Neural cell (in vitro differentiated cells): ENCODE measurements at regions not wholly inside any gene's neighbourhood (a gene's known extent, or its start where the extent isn't known, plus 50 kb on each side); places are given as distances from the start of the nearest gene placed in this dataset.

Experiments
- H2AFZ ChIP-seq: fragments of 200-600, 300-800 bp; sonication (generic), shearing (Covaris generic); 2 replicates; pipeline ENCODE4 v1.6.0; 2014; ENCODE audit warnings: low read depth, mild to moderate bottlenecking, antibody characterized with exemption, low read length, moderate library complexity
- H3F3A ChIP-seq: fragments of 200-600 bp; shearing (Covaris generic); 2 replicates; pipeline ENCODE4 v1.6.1; 2016; ENCODE audit warnings: mild to moderate bottlenecking, moderate library complexity, mixed read lengths, antibody characterized with exemption, low read length; ENCODE audit not compliant: insufficient read depth, poor library complexity, severe bottlenecking
- H3K27ac ChIP-seq: fragments of 200-600, 300-800 bp; sonication (generic), shearing (Covaris generic); 2 replicates; pipeline ENCODE4 v1.5.1; 2014; ENCODE audit warnings: mild to moderate bottlenecking, low read length, moderate library complexity
- H3K27me3 ChIP-seq: fragments of 300-800, 200-600 bp; sonication (generic), shearing (Covaris generic); 2 replicates; pipeline ENCODE4 v1.6.0; 2014; ENCODE audit warnings: mild to moderate bottlenecking, low read depth, low read length, moderate library complexity; ENCODE audit not compliant: insufficient read depth
- H3K36me3 ChIP-seq: fragments of 300-800, 200-600 bp; sonication (generic), shearing (Covaris generic); 2 replicates; pipeline ENCODE4 v1.5.1; 2014; ENCODE audit warnings: mild to moderate bottlenecking, antibody characterized with exemption, low read length, moderate library complexity; ENCODE audit not compliant: insufficient read depth
- H3K4me2 ChIP-seq: fragments of 300-800, 200-600 bp; sonication (generic), shearing (Covaris generic); 2 replicates; pipeline ENCODE4 v1.6.0; 2014; ENCODE audit warnings: mild to moderate bottlenecking, low read length
- H3K4me3 ChIP-seq: fragments of 300-800, 200-600 bp; sonication (generic), shearing (Covaris generic); 2 replicates; pipeline ENCODE4 v1.5.1; 2014; ENCODE audit warnings: mild to moderate bottlenecking, low read length, moderate library complexity
- H3K79me2 ChIP-seq: fragments of 200-600 bp; shearing (Covaris generic); replicated peaks from 2 replicates; pipeline ENCODE4 v1.6.0; 2014; ENCODE audit warnings: mild to moderate bottlenecking, low read length, moderate library complexity; ENCODE audit not compliant: insufficient read depth
- H3K9ac ChIP-seq: fragments of 300-800, 200-600 bp; sonication (generic), shearing (Covaris generic); 2 replicates; pipeline ENCODE4 v1.6.1; 2016; ENCODE audit warnings: mild to moderate bottlenecking, low read length, mixed read lengths
- H3K9me2 ChIP-seq: fragments of 200-600 bp; shearing (Covaris generic); 2 replicates; pipeline ENCODE4 v1.6.1; 2016; ENCODE audit warnings: mild to moderate bottlenecking, low read length, mixed read lengths; ENCODE audit not compliant: insufficient read depth
- H3K9me3 ChIP-seq: fragments of 200-600, 300-800 bp; sonication (generic), shearing (Covaris generic); 2 replicates; pipeline ENCODE4 v1.6.1; 2016; ENCODE audit warnings: mild to moderate bottlenecking, mixed run types, low read length, moderate library complexity, mixed read lengths
- H4K20me1 ChIP-seq: fragments of 200-600 bp; shearing (Covaris generic); 2 replicates; pipeline ENCODE4 v1.6.1; 2016; ENCODE audit warnings: mild to moderate bottlenecking, mixed run types; ENCODE audit not compliant: insufficient read depth
- EP300 ChIP-seq: fragments of 450-650 bp; conservative IDR thresholded peaks from 2 replicates; pipeline ENCODE4 v1.6.1; 2014; ENCODE audit warnings: antibody characterized with exemption, mild to moderate bottlenecking, moderate library complexity; ENCODE audit not compliant: poor library complexity, severe bottlenecking
- EZH2 ChIP-seq: fragments of 200-600, 300-800 bp; shearing (Covaris generic), sonication (generic); IDR thresholded peaks from 2 replicates; pipeline ENCODE4 v1.6.1; 2014; ENCODE audit warnings: antibody characterized with exemption, low read length, borderline replicate concordance, mild to moderate bottlenecking; ENCODE audit not compliant: insufficient read depth, poor library complexity, severe bottlenecking
- MXI1 ChIP-seq: fragments of 450-650 bp; conservative IDR thresholded peaks from 2 replicates; pipeline ENCODE4 v1.6.1; 2014; ENCODE audit warnings: antibody characterized with exemption, mild to moderate bottlenecking; ENCODE audit not compliant: poor library complexity, severe bottlenecking
- POLR2AphosphoS5 ChIP-seq: IDR thresholded peaks from 2 replicates; pipeline ENCODE4 v1.6.1; 2012
- RAD21 ChIP-seq: fragments of 450-650 bp; conservative IDR thresholded peaks from 2 replicates; pipeline ENCODE4 v1.6.1; 2014; ENCODE audit warnings: antibody characterized with exemption, mild to moderate bottlenecking, moderate library complexity
- REST ChIP-seq: IDR thresholded peaks from 2 replicates; pipeline ENCODE4 v1.6.1; 2012; ENCODE audit warnings: borderline replicate concordance
- SMC3 ChIP-seq: fragments of 450-650 bp; conservative IDR thresholded peaks from 2 replicates; pipeline ENCODE4 v1.6.1; 2014; ENCODE audit warnings: antibody characterized with exemption, mild to moderate bottlenecking, moderate library complexity; ENCODE audit not compliant: poor library complexity
- TAF1 ChIP-seq: IDR thresholded peaks from 2 replicates; pipeline ENCODE4 v1.6.1; 2012; ENCODE audit warnings: low read depth
- TF ChIP-seq, protein P1 (sequence below): fragments of 450-650 bp; IDR thresholded peaks from 2 replicates; pipeline ENCODE4 v1.5.1; 2014; ENCODE audit warnings: antibody characterized with exemption, mild to moderate bottlenecking, moderate library complexity; ENCODE audit not compliant: poor library complexity, severe bottlenecking

- no peak overlapping the region for H3K4me3 ChIP-seq
Observed at GRCh38 chr21:22235866-22236590, 1237.8 kb downstream of the NCAM2 start.

DNA sequence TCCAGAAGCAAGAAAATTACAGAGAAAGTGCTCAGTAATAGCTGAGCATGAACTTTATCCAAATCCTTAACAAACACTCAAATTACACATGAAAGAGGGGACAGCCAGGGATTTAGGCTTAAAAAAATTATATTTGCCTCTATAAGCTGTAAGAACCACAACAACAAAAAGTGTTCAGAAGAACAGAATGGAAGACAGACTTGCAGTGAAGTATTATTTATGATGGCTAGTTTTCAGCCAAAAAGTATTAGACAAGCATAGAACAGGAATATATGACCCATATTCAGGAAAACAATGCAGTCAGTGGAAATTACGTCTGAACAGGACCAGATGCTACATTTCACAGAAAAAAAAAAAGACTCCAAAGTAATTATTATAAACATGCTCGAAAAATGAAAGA is 1246.3 kb downstream of the NCAM2 start:
- Histone ChIP-seq H3K9me3 (no peaks in the 10 kb centered on the region), H4K20me1 (no peaks in the 10 kb centered on the region), H3K27ac (no peak overlapping the region), H3K4me2 (no peak overlapping the region), H2AFZ (no peak overlapping the region), H3K4me3 (no peak overlapping the region), H3K36me3 (no peaks in the 10 kb centered on the region), H3F3A (no peaks in the 10 kb centered on the region), H3K79me2 (no peaks in the 10 kb centered on the region), H3K27me3 (no peaks in the 10 kb centered on the region), H3K9me2 (no peaks in the 10 kb centered on the region), H3K9ac (no peak overlapping the region)
- no peak for TF ChIP-seq POLR2AphosphoS5
- no peak for TF ChIP-seq RAD21
- TF ChIP-seq REST, result no peak
- no peak for TF ChIP-seq EP300
- no peak for TF ChIP-seq SMC3
- no peak for TF ChIP-seq MXI1
- TF ChIP-seq, protein P1, sequence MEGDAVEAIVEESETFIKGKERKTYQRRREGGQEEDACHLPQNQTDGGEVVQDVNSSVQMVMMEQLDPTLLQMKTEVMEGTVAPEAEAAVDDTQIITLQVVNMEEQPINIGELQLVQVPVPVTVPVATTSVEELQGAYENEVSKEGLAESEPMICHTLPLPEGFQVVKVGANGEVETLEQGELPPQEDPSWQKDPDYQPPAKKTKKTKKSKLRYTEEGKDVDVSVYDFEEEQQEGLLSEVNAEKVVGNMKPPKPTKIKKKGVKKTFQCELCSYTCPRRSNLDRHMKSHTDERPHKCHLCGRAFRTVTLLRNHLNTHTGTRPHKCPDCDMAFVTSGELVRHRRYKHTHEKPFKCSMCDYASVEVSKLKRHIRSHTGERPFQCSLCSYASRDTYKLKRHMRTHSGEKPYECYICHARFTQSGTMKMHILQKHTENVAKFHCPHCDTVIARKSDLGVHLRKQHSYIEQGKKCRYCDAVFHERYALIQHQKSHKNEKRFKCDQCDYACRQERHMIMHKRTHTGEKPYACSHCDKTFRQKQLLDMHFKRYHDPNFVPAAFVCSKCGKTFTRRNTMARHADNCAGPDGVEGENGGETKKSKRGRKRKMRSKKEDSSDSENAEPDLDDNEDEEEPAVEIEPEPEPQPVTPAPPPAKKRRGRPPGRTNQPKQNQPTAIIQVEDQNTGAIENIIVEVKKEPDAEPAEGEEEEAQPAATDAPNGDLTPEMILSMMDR, result no peak
- TF ChIP-seq TAF1, result no peak
- TF ChIP-seq EZH2, result no peak

More at GRCh38 chr21:22235866-22236590, 1237.8 kb downstream of the NCAM2 start:
- Histone ChIP-seq H4K20me1 (no peaks in the 10 kb centered on the region), H3K9ac (no peak overlapping the region), H3K9me3 (no peaks in the 10 kb centered on the region), H3K27ac (no peak overlapping the region), H2AFZ (no peak overlapping the region), H3K36me3 (no peaks in the 10 kb centered on the region), H3K27me3 (no peaks in the 10 kb centered on the region), H3F3A (no peaks in the 10 kb centered on the region), H3K79me2 (no peaks in the 10 kb centered on the region), H3K4me2 (no peak overlapping the region), H3K9me2 (no peaks in the 10 kb centered on the region)
- TF ChIP-seq, protein P1, result no peak
- no peak for TF ChIP-seq POLR2AphosphoS5
- no peak for TF ChIP-seq EP300
- no peak for TF ChIP-seq EZH2
